Ectodermal cell (in vitro differentiated cells): ENCODE measurements at regions not wholly inside any gene's neighbourhood (a gene's known extent, or its start where the extent isn't known, plus 50 kb on each side); places are given as distances from the start of the nearest gene placed in this dataset.

ENCODE experiments used
- H3K27ac ChIP-seq: 2 replicates; pipeline ENCODE4 v1.7.0; 2013; ENCODE audit warnings: mild to moderate bottlenecking, low read depth, low read length; ENCODE audit not compliant: insufficient read depth, poor library complexity, severe bottlenecking
- H3K27me3 ChIP-seq: 2 replicates; pipeline ENCODE4 v1.7.0; 2013; ENCODE audit warnings: mild to moderate bottlenecking, low read length; ENCODE audit not compliant: insufficient read depth, control insufficient read depth, poor library complexity, severe bottlenecking
- H3K36me3 ChIP-seq: one replicate; pipeline ENCODE4 v1.7.0; 2013; ENCODE audit warnings: low read length; ENCODE audit not compliant: control insufficient read depth, insufficient read depth
- H3K4me1 ChIP-seq: one replicate; pipeline ENCODE4 v1.7.0; 2013; ENCODE audit warnings: low read length; ENCODE audit not compliant: control insufficient read depth, insufficient read depth
- H3K4me3 ChIP-seq: 2 replicates; pipeline ENCODE4 v1.7.0; 2013; ENCODE audit warnings: low read depth, low read length, control low read depth; ENCODE audit not compliant: insufficient read depth
- H3K9me3 ChIP-seq: 2 replicates; pipeline ENCODE4 v1.7.0; 2013; ENCODE audit warnings: mild to moderate bottlenecking, low read length, moderate library complexity; ENCODE audit not compliant: control insufficient read depth
- WGBS, 2 experiments: methylation state at CpG; one replicate each; pipeline ENCODE4 v1.1.7; 2013; ENCODE audit warnings: missing lambda C conversion rate in 2 of 2; 5-methylcytosine and 5-hydroxymethylcytosine counted together

DNA sequence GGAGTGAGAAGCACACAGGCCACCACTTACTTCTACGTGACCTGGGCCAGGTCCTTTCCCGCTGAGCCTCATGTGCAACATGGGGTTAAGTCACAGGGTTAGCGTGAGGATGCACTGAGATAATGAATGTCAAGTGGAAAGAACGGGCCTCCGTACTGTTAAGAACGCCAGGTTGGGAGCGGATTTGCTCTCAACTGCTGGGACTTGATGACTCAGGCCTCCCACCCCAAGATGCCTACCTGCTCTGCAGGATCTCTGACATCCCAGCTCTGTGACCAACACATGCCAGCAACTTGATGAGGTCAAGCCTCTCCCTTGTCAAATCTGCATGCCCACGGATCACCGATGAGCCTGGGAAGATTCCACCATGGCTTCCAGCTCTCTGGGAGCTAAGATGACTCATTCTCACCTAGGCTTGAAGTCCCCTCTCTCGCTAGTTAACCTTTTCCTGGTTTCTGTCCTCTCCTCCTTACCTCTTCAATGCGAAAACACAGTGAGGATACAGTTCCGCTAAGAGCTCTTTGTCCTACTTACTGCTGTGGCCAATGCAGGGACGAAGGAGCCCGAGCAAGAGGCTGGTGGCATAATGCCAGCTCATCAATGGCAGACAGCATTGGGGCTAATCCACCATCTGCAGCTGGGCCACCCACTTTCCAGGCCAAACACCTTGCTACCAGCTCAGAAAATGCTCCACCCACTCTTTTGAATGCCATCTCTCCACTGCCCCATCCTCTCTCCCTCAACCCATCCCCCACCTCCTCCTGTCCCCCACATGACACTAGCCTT lies 67.6 kb downstream of the PJA1 start:
- no peaks in the 10 kb centered on the region for H3K36me3 ChIP-seq
- H3K27ac ChIP-seq = no peak overlapping the region
- H3K4me1 ChIP-seq = no peaks in the 10 kb centered on the region
- no peaks in the 10 kb centered on the region for H3K9me3 ChIP-seq
- 85 to 86% methylated on average over 14 of the region's 14 CpGs for WGBS, 2 experiments
- no peak overlapping the region for H3K4me3 ChIP-seq
- H3K27me3 ChIP-seq = no peaks in the 10 kb centered on the region

DNA sequence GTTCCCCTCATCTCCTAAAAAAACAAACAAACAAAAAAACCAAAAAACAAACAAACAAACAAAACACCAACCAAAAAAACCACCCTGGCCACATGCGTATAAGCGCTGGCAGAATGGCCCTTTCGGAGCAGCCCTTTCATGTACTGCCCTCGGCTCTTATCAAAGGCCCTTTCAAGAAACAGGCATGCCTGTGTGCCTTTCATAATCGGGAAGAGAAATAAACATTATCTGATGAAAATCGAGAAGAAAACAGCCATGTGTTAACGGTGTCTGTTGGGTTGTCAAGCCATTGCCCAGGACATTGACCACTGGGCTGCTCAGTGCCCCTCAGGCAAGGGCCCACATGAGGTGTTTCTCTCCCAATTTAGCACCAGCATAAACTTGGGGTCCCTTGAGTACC lies 68.3 kb downstream of the PJA1 start:
- no peaks in the 10 kb centered on the region for H3K9me3 ChIP-seq
- H3K27me3 ChIP-seq = no peaks in the 10 kb centered on the region
- H3K36me3 ChIP-seq = no peaks in the 10 kb centered on the region
- H3K4me1 ChIP-seq = no peaks in the 10 kb centered on the region
- H3K4me3 ChIP-seq = no peak overlapping the region
- no peak overlapping the region for H3K27ac ChIP-seq
- WGBS, 2 experiments = 86 to 90% methylated on average over 7 of the region's 7 CpGs

DNA sequence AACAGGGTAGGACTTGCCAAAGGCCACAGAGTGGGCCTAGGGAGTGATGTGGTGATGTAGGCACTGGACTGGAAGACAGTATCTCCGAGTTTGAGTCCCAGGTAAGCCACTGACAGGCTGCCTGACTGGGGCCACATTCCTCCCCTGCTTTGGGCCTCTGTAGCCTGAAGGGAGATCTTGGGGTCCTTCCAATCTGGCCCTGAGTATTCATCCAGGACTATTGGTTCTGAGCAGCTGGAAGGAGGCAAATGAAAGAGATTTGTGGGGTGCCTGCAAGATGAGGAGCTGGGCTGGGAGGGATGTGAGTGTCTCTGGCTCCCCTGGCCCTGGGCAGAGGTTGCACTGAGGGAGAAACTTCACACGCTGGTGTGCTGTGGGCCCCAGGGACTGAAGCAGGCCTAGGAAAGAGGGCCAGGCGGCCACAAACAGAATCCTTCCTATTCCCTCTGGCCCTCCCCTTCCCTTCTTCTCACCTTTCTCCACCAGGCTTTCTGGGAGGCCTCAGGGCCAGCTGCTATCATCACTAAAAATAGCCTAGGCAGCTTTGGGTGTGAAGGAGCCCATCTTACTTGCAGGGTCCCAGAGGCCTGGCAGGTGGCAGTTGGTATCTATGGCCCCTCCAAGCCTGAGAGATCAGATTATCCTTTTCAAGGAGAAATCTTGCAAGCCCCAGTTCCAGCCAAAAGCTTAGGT lies 70.1 kb downstream of the PJA1 start:
- Histone ChIP-seq H3K9me3 (no peaks in the 10 kb centered on the region), H3K4me1 (no peaks in the 10 kb centered on the region), H3K27me3 (no peaks in the 10 kb centered on the region), H3K36me3 (no peaks in the 10 kb centered on the region), H3K27ac (no peak overlapping the region), H3K4me3 (no peak overlapping the region)
- WGBS, 2 experiments = 87 to 94% methylated on average over 3 of the region's 3 CpGs

DNA sequence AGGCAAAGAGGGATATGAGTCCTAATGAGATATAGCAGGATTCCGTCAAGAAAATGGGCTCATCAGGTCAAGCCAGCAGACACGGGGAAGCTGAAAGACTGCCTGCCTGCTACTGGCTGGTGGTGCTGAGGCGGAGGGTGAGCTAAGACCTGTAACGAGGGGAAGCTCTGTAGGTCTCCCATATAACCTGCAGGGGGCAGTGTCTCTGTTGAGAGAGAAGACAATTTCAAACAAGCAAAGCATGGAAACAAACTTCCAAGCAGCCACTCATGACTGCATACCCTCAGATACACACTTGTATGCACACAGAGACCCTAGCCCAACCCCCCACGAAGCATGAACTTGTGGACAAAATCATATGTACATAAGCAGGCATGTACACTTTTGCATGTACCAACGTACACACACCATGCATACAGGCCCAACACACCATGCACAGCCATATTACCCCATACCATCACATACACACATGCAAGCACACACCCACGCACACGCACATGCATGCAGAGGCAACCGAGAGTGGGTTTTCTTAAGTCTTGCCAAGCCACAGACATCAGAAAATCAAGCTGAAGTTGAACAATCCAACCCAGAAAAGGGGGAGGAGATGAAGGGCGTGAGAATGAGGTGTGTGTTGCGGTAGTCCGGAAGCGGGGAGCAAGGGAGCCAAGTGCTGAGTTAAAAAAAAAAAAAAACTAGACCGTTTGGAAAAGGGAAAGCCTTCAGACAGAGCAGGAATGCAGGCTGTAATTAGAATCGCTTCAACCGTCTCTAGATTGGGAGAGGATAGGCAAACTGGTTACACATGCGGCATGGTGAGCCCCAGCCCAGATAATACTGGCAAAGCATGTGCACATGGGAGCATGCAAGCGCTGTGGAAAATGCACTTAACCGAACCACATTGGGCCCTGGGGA lies 71.0 kb downstream of the PJA1 start:
- Histone ChIP-seq H3K36me3 (no peaks in the 10 kb centered on the region), H3K9me3 (no peaks in the 10 kb centered on the region), H3K27ac (no peak overlapping the region), H3K4me3 (no peak overlapping the region), H3K27me3 (no peaks in the 10 kb centered on the region), H3K4me1 (no peaks in the 10 kb centered on the region)
- 67 to 70% methylated on average over 19 of the region's 19 CpGs for WGBS, 2 experiments

DNA sequence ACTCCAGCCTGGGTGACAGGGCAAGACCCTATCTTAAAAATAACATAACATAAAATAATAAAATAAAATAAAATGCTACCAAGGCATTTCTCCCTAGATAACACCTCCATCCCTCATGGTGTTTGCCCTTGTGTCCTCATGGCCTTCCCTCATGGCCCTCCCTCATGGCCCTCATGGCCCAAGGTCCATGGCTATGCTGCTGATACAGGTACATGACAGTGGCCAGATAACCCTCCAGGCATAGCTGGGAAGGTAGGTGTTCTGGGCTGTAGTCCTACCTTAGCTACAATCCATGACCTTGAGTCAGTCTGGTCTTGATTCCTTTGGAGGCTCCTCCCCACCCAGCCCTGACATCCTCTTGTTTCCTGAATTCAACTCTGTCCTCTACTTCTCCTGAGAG lies 75.2 kb downstream of the PJA1 start:
- H3K4me3 ChIP-seq = no peak overlapping the region
- H3K27me3 ChIP-seq = no peaks in the 10 kb centered on the region
- no peak overlapping the region for H3K27ac ChIP-seq
- no peaks in the 10 kb centered on the region for H3K9me3 ChIP-seq
- H3K36me3 ChIP-seq = no peaks in the 10 kb centered on the region
- no peaks in the 10 kb centered on the region for H3K4me1 ChIP-seq

DNA sequence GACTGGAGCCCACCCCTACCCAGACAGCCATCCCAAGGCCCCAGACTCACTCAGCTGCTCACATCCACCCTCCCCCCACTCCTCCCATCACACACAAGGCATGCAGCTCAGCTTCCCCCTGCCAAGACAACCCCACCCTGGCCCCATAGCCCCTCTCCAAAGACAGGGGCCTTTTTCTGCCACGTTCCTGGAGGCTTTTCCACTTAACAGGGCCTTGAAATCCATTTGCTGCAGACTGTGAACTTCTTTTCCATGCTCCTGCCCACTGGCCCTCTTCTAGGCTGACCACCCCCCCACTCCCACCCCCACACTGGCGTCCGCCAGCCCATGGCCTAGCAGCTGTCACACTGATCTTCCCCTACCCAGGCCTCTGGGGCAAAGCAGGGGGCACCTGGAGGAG lies 76.0 kb downstream of the PJA1 start:
- Histone ChIP-seq H3K27ac (no peak overlapping the region), H3K4me3 (no peak overlapping the region), H3K27me3 (no peaks in the 10 kb centered on the region), H3K4me1 (no peaks in the 10 kb centered on the region), H3K36me3 (no peaks in the 10 kb centered on the region), H3K9me3 (no peaks in the 10 kb centered on the region)
- 62 to 76% methylated on average over 3 of the region's 3 CpGs for WGBS, 2 experiments

DNA sequence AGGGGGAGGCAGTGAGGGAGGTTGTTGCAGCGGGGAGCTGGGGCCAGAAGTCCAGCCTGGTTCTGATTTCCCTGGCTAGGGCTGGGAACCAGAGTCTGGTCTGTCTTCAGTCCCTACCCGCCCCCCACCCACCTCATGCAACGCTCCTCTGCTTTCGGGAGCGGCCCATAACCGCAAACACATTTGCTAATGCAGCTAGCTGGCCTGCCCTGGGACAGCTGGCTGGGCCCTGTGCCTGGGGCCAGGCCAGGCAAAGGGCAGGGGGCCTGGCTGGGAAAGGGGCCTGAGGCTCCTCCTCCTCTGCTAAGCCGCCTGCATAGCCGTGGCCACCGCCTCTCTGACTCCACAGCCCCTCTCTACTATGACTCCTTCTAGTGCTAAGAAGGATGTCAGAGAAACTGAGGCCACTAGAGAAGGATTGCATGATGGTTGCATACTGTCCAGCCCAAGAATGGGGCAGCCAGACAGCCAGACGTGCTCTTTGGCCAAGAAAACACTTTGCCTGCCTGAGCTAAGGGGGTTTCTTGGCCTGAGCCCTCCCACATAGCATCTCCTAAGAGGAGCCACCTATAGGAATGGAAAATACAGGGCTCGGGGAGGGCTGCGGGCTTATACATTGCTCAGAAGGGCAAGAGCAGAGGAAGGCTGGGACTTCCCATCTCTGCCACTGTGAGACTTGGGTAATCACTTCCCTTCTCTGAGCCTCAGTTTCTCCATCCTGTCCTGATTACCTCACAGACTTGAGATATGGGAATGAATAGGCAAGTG lies 76.9 kb downstream of the PJA1 start:
- Histone ChIP-seq H3K4me3 (no peak overlapping the region), H3K9me3 (no peaks in the 10 kb centered on the region), H3K36me3 (no peaks in the 10 kb centered on the region), H3K27me3 (no peaks in the 10 kb centered on the region), H3K4me1 (peaks cover 2% of the 10 kb centered on the region), H3K27ac (no peak overlapping the region)
- 44 to 47% methylated on average over 11 to 12 of the region's 12 CpGs for WGBS, 2 experiments

DNA sequence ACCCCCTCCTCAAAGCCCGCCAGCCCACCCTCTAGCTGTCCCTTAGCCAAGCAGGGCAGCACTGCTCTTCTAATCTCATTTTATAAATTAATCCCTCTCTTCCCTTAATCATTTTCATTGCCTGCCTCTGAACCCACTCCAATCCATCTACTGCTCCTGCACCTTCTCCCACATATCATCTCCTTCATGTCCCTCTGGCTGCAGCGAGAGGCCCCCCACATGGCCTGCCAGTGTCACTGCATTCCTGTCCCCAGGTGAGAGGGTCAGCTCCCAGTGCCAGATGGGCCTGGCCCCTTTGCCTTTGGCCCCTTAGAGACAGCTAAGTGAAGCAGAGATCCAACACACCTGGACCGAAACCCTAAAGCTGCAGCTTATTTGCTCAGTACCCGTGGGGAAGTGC lies 79.4 kb downstream of the PJA1 start:
- Histone ChIP-seq H3K27ac (no peak overlapping the region), H3K9me3 (no peaks in the 10 kb centered on the region), H3K4me1 (peaks cover 13% of the 10 kb centered on the region), H3K36me3 (no peaks in the 10 kb centered on the region), H3K27me3 (no peaks in the 10 kb centered on the region), H3K4me3 (no peak overlapping the region)
- 84 to 85% methylated on average over 4 of the region's 4 CpGs for WGBS, 2 experiments

DNA sequence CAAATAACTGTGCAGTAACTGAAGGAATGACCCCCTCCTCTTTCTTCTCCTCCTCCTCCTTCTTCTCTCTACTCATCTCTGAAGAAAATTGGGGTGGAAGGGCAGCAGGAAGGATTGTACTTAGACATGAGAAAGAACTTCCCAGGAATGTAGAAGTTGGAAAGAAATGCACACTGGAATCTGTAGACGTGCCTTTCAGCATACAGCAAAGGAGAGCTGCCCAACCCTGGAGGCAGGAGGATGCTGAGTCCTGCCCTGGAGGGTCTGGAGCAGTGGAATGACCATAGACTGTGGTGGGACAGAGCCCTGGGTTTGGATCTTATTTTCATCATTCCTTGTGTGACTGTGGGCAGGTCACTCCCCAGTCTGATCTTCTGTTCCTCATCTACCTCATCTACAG lies 80.1 kb downstream of the PJA1 start:
- Histone ChIP-seq H3K27me3 (no peaks in the 10 kb centered on the region), H3K4me1 (peaks cover 13% of the 10 kb centered on the region), H3K36me3 (no peaks in the 10 kb centered on the region), H3K27ac (no peak overlapping the region), H3K9me3 (no peaks in the 10 kb centered on the region), H3K4me3 (no peak overlapping the region)
- WGBS, 2 experiments = 73 to 95% methylated on average over 1 of the region's 1 CpG
